H1 (cell line): ENCODE measurements at regions not wholly inside any gene's neighbourhood (a gene's known extent, or its start where the extent isn't known, plus 50 kb on each side); places are given as distances from the start of the nearest gene placed in this dataset.

Experiments used
- CTCF ChIA-PET: fragments of 300-600 bp; sonication (Branson Sonifier 250); formaldehyde crosslinking; loops from one replicate; lab custom pipeline; 2021; ENCODE audit not compliant: partially characterized antibody; lab: Charles Lee
- POLR2A ChIA-PET: fragments of 300-600 bp; sonication (Branson Sonifier 250); formaldehyde crosslinking; loops from one replicate; lab custom pipeline; 2021; ENCODE audit warnings: inconsistent platforms; ENCODE audit not compliant: partially characterized antibody; lab: Charles Lee
- DNase-seq, 2 experiments: peaks; one replicate each; pipeline versions ENCODE4 v3.0.0 to v3.0.0-alpha.2; 2010 to 2022; ENCODE audit warnings: low spot score in 2 of 2, low read depth in 1 of 2, mixed read lengths in 1 of 2
- FAIRE-seq: peaks from 2 replicates; lab custom pipeline; 2011; peaks lifted over from hg19 to GRCh38; lab: Jason Lieb, UNC
- H2AFZ ChIP-seq: 2 replicates; pipeline ENCODE4 v1.8.1; 2012; ENCODE audit warnings: low read length, inconsistent platforms
- H2AK5ac ChIP-seq: 2 replicates; pipeline ENCODE4 v1.6.1; 2013; ENCODE audit warnings: low read depth, low read length
- H2BK120ac ChIP-seq: replicated peaks from 2 replicates; pipeline ENCODE3; 2013; ENCODE audit warnings: low read depth, low read length, inconsistent platforms
- H2BK12ac ChIP-seq: 2 replicates; pipeline ENCODE4 v1.6.1; 2013; ENCODE audit warnings: low read depth, low read length
- H2BK15ac ChIP-seq: 2 replicates; pipeline ENCODE4 v1.6.1; 2013; ENCODE audit warnings: low read length
- H2BK20ac ChIP-seq: 2 replicates; pipeline ENCODE4 v1.6.1; 2013; ENCODE audit warnings: low read length
- H2BK5ac ChIP-seq: 2 replicates; pipeline ENCODE4 v1.6.1; 2013; ENCODE audit warnings: low read depth, low read length
- H3K14ac ChIP-seq: 2 replicates; pipeline ENCODE4 v1.6.1; 2013; ENCODE audit warnings: inconsistent platforms; ENCODE audit not compliant: insufficient read length
- H3K18ac ChIP-seq: 2 replicates; pipeline ENCODE4 v1.6.1; 2013; ENCODE audit warnings: low read length; ENCODE audit errors: extremely low read depth
- H3K23ac ChIP-seq: 2 replicates; pipeline ENCODE4 v1.6.1; 2013; ENCODE audit warnings: inconsistent platforms; ENCODE audit not compliant: insufficient read length
- H3K23me2 ChIP-seq: 2 replicates; pipeline ENCODE4 v1.6.1; 2013; ENCODE audit warnings: low read depth, low read length
- H3K27ac ChIP-seq: 2 replicates; pipeline ENCODE4 v1.6.1; 2011; ENCODE audit warnings: low read depth, low read length, inconsistent platforms
- H3K27me3 ChIP-seq, 4 experiments: replicated peaks in 1 of 4; 1 replicate in 1 of 4; 2 replicates in 3 of 4; pipeline versions ENCODE4 v1.6.1 to v1.8.1; 2011 to 2013; ENCODE audit warnings: low read length in 3 of 4, mild to moderate bottlenecking in 3 of 4, inconsistent platforms in 2 of 4, mixed read lengths in 2 of 4, moderate library complexity in 1 of 4; ENCODE audit not compliant: control insufficient read depth in 3 of 4, insufficient read depth in 3 of 4; ENCODE audit errors: extremely low read depth in 1 of 4
- H3K36me3 ChIP-seq, 4 experiments: 2 replicates each; pipeline versions ENCODE4 v1.6.1 to v1.8.1; 2011 to 2013; ENCODE audit warnings: mild to moderate bottlenecking in 4 of 4, low read length in 3 of 4, moderate library complexity in 2 of 4, control low read depth in 1 of 4, inconsistent platforms in 1 of 4; ENCODE audit not compliant: insufficient read depth in 4 of 4, control insufficient read depth in 2 of 4
- H3K4ac ChIP-seq: replicated peaks from 2 replicates; pipeline ENCODE3; 2013; ENCODE audit warnings: low read length, low read depth, mixed read lengths, inconsistent platforms; ENCODE audit not compliant: insufficient read length
- H3K4me1 ChIP-seq, 4 experiments: replicated peaks in 1 of 4; 1 replicate in 1 of 4; 2 replicates in 3 of 4; pipeline versions ENCODE4 v1.6.1 to v1.8.1; 2011 to 2013; ENCODE audit warnings: low read length in 3 of 4, inconsistent platforms in 2 of 4, mixed read lengths in 1 of 4; ENCODE audit not compliant: insufficient read depth in 4 of 4, control insufficient read depth in 3 of 4
- H3K4me2 ChIP-seq, 2 experiments: 2 replicates each; pipeline versions ENCODE4 v1.6.1 to v1.8.1; 2011 to 2013; ENCODE audit warnings: low read depth in 2 of 2, low read length in 2 of 2, control low read depth in 1 of 2, inconsistent platforms in 1 of 2, mild to moderate bottlenecking in 1 of 2; ENCODE audit not compliant: insufficient read depth in 1 of 2
- H3K4me3 ChIP-seq, 4 experiments: fragments of 200-600, 300-600 bp in 1 of 4; sonication (generic), shearing (Covaris generic), sonication (Bioruptor Twin) in 1 of 4; 2 replicates each; pipeline versions ENCODE4 v1.5.1 to v1.8.1; 2011 to 2016; ENCODE audit warnings: low read length in 4 of 4, low read depth in 3 of 4, control low read depth in 2 of 4, inconsistent platforms in 2 of 4, mild to moderate bottlenecking in 2 of 4, mixed read lengths in 1 of 4, moderate library complexity in 1 of 4; ENCODE audit not compliant: insufficient read depth in 2 of 4; ENCODE audit errors: extremely low read depth in 1 of 4
- H3K56ac ChIP-seq: replicated peaks from 2 replicates; pipeline ENCODE3; 2013; ENCODE audit warnings: low read depth, mild to moderate bottlenecking, mixed read lengths, low read length, inconsistent platforms; ENCODE audit not compliant: insufficient read length
- H3K79me1 ChIP-seq: 2 replicates; pipeline ENCODE4 v1.6.1; 2013; ENCODE audit warnings: low read depth, low read length, control low read depth
- H3K79me2 ChIP-seq, 2 experiments: 2 replicates each; pipeline versions ENCODE4 v1.6.1 to v1.8.1; 2012 to 2013; ENCODE audit warnings: low read length in 2 of 2, mild to moderate bottlenecking in 2 of 2, inconsistent platforms in 1 of 2; ENCODE audit not compliant: insufficient read depth in 2 of 2, control insufficient read depth in 1 of 2
- H3K9ac ChIP-seq, 4 experiments: replicated peaks in 1 of 4; 1 replicate in 1 of 4; 2 replicates in 3 of 4; pipeline versions ENCODE4 v1.6.1 to v1.8.1; 2011 to 2013; ENCODE audit warnings: low read depth in 3 of 4, low read length in 3 of 4, control low read depth in 2 of 4, mild to moderate bottlenecking in 2 of 4, moderate library complexity in 2 of 4, inconsistent platforms in 1 of 4; ENCODE audit errors: extremely low read depth in 1 of 4
- H3K9me3 ChIP-seq, 2 experiments: 2 replicates each; pipeline versions ENCODE4 v1.6.1 to v1.8.1; 2012 to 2013; ENCODE audit warnings: mild to moderate bottlenecking in 2 of 2, moderate library complexity in 2 of 2, control low read depth in 1 of 2, inconsistent platforms in 1 of 2, low read depth in 1 of 2, low read length in 1 of 2, mixed read lengths in 1 of 2; ENCODE audit not compliant: insufficient read depth in 2 of 2
- H4K20me1 ChIP-seq, 2 experiments: replicated peaks in 1 of 2; 2 replicates each; pipeline versions ENCODE3 to v1.8.1; 2011 to 2013; ENCODE audit warnings: inconsistent platforms in 2 of 2, low read length in 2 of 2, mild to moderate bottlenecking in 1 of 2; ENCODE audit not compliant: insufficient read depth in 2 of 2, control insufficient read depth in 1 of 2
- H4K5ac ChIP-seq: 2 replicates; pipeline ENCODE4 v1.6.1; 2013; ENCODE audit warnings: low read length, low read depth, mixed read lengths, inconsistent platforms; ENCODE audit not compliant: insufficient read length
- H4K8ac ChIP-seq: 2 replicates; pipeline ENCODE4 v1.8.0; 2013; ENCODE audit warnings: mild to moderate bottlenecking, moderate library complexity, low read length, inconsistent platforms; ENCODE audit not compliant: insufficient read depth; ENCODE audit errors: extremely low read depth
- H4K91ac ChIP-seq: replicated peaks from 2 replicates; pipeline ENCODE3; 2013; ENCODE audit warnings: low read length, mixed read lengths, inconsistent platforms; ENCODE audit not compliant: insufficient read length
- CBX5 ChIP-seq: fragments of 300-800, 300-1000 bp; sonication (generic); IDR thresholded peaks from 2 replicates; pipeline ENCODE4 v1.7.1; 2016; ENCODE audit warnings: antibody characterized with exemption, low read length, low read depth
- CHD2 ChIP-seq: IDR thresholded peaks from 2 replicates; pipeline ENCODE4 v1.6.1; 2012; ENCODE audit warnings: low read length, improper control_type of control experiment
- GTF2F1 ChIP-seq: IDR thresholded peaks from 2 replicates; pipeline ENCODE4 v1.6.1; 2012; ENCODE audit warnings: low read depth, low read length, improper control_type of control experiment, borderline replicate concordance
- JUND ChIP-seq: IDR thresholded peaks from 2 replicates; pipeline ENCODE4 v1.6.1; 2011; ENCODE audit warnings: mild to moderate bottlenecking, improper control_type of control experiment, low read length
- KDM5A ChIP-seq: fragments of 200-600 bp; IDR thresholded peaks from 2 replicates; pipeline ENCODE4 v1.7.1; 2012; ENCODE audit warnings: mild to moderate bottlenecking, low read length, inconsistent platforms, mixed read lengths
- NANOG ChIP-seq: IDR thresholded peaks from 2 replicates; pipeline ENCODE4 v1.6.1; 2011; ENCODE audit warnings: low read length, low read depth, mild to moderate bottlenecking, inconsistent platforms; ENCODE audit not compliant: insufficient read depth, poor library complexity, severe bottlenecking
- PHF8 ChIP-seq: fragments of 200-600 bp; sonication (generic); conservative IDR thresholded peaks from 2 replicates; pipeline ENCODE4 v1.7.1; 2012; ENCODE audit warnings: low read depth, mild to moderate bottlenecking, inconsistent platforms, low read length, moderate library complexity
- POLR2A ChIP-seq, 2 experiments: IDR thresholded peaks; 1 replicate in 1 of 2; 2 replicates in 1 of 2; pipeline ENCODE4 v1.6.1; 2011; ENCODE audit warnings: low read depth in 2 of 2, low read length in 2 of 2, mild to moderate bottlenecking in 2 of 2; ENCODE audit errors: control extremely low read depth in 1 of 2
- SP2 ChIP-seq: IDR thresholded peaks from 2 replicates; pipeline ENCODE4 v1.6.1; 2012; ENCODE audit warnings: mild to moderate bottlenecking, low read length, inconsistent platforms
- SRF ChIP-seq: IDR thresholded peaks from 2 replicates; pipeline ENCODE4 v1.6.1; 2011; ENCODE audit warnings: mild to moderate bottlenecking, low read depth, low read length, moderate library complexity
- ZNF274 ChIP-seq: IDR thresholded peaks from 2 replicates; pipeline ENCODE4 v1.7.0; 2012; ENCODE audit warnings: low read length, borderline replicate concordance; ENCODE audit errors: extremely low read depth
- WGBS, 2 experiments: shearing (Covaris generic) in 1 of 2; methylation state at CpG; one replicate each; pipeline versions ENCODE4 v1.1.6 to v1.1.7; 2013 to 2015; ENCODE audit warnings: low lambda C conversion rate in 2 of 2, mixed read lengths in 2 of 2, inconsistent platforms in 1 of 2, low coverage in 1 of 2, missing lambda C conversion rate in 1 of 2; ENCODE audit not compliant: insufficient replicate concordance in 2 of 2, insufficient coverage in 1 of 2, insufficient read length in 1 of 2; ENCODE audit errors: extremely low coverage in 1 of 2, missing lambda C conversion rate in 1 of 2; 5-methylcytosine and 5-hydroxymethylcytosine counted together
- TF ChIP-seq, protein P1 (sequence below): IDR thresholded peaks from 2 replicates; pipeline ENCODE4 v1.6.1; 2012; ENCODE audit warnings: inconsistent platforms

DNA sequence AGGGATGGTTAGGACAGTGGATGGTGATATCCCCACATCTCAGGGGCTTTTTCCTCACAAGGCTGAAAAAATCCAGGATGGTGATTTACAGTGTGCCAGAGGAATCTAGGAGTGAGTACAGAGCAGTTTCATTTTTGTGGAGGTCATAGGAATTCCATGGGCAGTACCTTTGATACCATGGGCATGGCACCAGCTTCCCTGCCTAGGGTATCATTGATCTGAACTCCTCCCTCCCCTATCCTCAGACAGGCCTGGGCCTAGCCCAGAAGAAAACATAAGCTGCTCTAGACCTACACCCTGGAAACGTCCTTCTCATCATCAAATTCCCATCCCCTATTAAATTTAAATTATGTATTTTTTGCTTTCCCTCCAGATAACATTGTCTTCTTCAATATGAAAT, 136.3 kb upstream of the KLHL29 start:
- Histone ChIP-seq H3K27ac (no peak overlapping the region), H3K27me3 (no peaks in the 10 kb centered on the region), H3K4me2 (no peak overlapping the region), H3K4ac (no peak overlapping the region), H3K79me2 (no peaks in the 10 kb centered on the region), H2AFZ (no peak overlapping the region), H3K18ac (no peak overlapping the region), H4K5ac (no peak overlapping the region), H3K9me3 (no peaks in the 10 kb centered on the region), H4K20me1 (no peaks in the 10 kb centered on the region), H2BK20ac (no peak overlapping the region), H3K23me2 (no peaks in the 10 kb centered on the region), H3K4me3 (no peak overlapping the region), H2AK5ac (no peak overlapping the region), H3K9ac (no peak overlapping the region), H3K56ac (no peak overlapping the region), H3K14ac (no peak overlapping the region), H2BK5ac (no peak overlapping the region), H4K8ac (no peak overlapping the region), H3K79me1 (no peaks in the 10 kb centered on the region), H3K23ac (no peak overlapping the region), H3K36me3 (no peaks in the 10 kb centered on the region), H4K91ac (no peak overlapping the region), H2BK120ac (no peak overlapping the region), H2BK15ac (no peak overlapping the region), H3K4me1 (no peaks in the 10 kb centered on the region), H2BK12ac (no peak overlapping the region)
- TF ChIP-seq NANOG: no peak
- TF ChIP-seq SRF: no peak
- no peak for TF ChIP-seq POLR2A (IDR thresholded peaks at IDR 0.05; ENCODE audit: control extremely low read depth in 1 of 2, low read depth in 2 of 2, low read length in 2 of 2)
- TF ChIP-seq GTF2F1: no peak
- no peak for TF ChIP-seq CHD2
- no peak for TF ChIP-seq SP2
- no peak for TF ChIP-seq CBX5
- TF ChIP-seq, protein P1, sequence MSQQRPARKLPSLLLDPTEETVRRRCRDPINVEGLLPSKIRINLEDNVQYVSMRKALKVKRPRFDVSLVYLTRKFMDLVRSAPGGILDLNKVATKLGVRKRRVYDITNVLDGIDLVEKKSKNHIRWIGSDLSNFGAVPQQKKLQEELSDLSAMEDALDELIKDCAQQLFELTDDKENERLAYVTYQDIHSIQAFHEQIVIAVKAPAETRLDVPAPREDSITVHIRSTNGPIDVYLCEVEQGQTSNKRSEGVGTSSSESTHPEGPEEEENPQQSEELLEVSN: no peak
- TF ChIP-seq JUND: no peak
- TF ChIP-seq PHF8: no peak
- TF ChIP-seq KDM5A: no peak
- TF ChIP-seq ZNF274: no peak
- CTCF ChIA-PET: no interaction called here
- DNase-seq (no peak), FAIRE-seq (no peak)
- POLR2A ChIA-PET: no interaction called here
- WGBS, 2 experiments: 69% methylated on average over 1 of the region's 1 CpG; no CpG with 5 or more reads in 1 of the 2 experiments
